ENCODE measurements at regions not wholly inside any gene's neighbourhood (a gene's known extent, or its start where the extent isn't known, plus 50 kb on each side); places are given as distances from the start of the nearest gene placed in this dataset.

DNA sequence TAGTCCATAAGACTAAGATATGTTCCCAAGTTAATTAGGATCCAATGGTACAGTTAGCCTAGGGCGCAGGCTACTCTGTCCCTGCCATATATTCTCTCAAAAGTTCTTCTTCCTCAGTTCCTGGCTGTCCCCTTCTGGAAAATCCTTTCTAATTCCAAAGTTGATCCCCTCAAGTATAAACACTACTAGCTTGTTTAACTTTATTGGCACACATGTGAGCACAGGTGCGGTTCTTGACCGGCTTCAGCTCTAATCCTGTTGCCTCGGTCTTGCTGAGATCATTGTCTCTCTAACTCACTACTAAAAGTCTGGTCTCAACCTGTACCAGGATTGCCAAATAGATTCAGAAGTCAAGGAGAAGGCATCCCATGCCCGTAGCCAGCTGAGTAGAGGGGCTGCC is 89.0 kb downstream of the SEMA4F start:
- Histone ChIP-seq H3K4me3 (ENCODE audit: low read depth in 1 of 5, low read length in 5 of 5) (no peak overlapping the region), H3K27ac (ENCODE audit: low read depth, low read length) (no peak overlapping the region), H3K4me1 (ENCODE audit: control insufficient read depth in 5 of 5, insufficient read depth in 5 of 5, low read length in 5 of 5) (peaks cover 0 to 20% (median 10%) of the 10 kb centered on the region in 5 donors), H3K9me3 (ENCODE audit: control insufficient read depth in 5 of 5, low read length in 5 of 5) (no peaks in the 10 kb centered on the region), H3K27me3 (ENCODE audit: control insufficient read depth in 5 of 5, insufficient read depth in 4 of 5, low read length in 5 of 5) (no peaks in the 10 kb centered on the region), H3K9ac (ENCODE audit: low read length in 5 of 5) (no peak overlapping the region), H3K36me3 (ENCODE audit: control insufficient read depth in 5 of 5, insufficient read depth in 5 of 5, low read length in 5 of 5) (no peaks in the 10 kb centered on the region)

DNA sequence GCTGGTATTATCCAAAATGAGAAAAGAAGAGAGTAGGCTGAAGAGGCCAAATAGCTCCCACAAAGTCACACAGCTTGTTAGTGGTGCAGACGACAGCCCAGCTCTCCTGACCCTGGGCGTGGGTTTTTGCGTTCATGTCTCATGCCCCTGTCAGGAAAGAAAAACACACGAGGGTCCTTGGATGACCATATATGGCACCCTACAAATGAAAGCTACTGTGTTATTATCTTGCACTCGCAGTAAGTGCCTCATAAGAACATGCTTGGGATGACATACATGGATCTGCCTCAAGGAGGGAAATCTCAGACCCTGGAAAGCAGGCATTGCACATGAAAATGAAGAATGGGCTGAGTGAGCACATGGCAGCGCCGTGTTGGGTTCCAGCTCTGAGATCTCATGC is 89.7 kb downstream of the SEMA4F start:
- Histone ChIP-seq H3K9me3 (ENCODE audit: control insufficient read depth in 5 of 5, low read length in 5 of 5) (no peaks in the 10 kb centered on the region), H3K4me3 (ENCODE audit: low read depth in 1 of 5, low read length in 5 of 5) (no peak overlapping the region), H3K36me3 (ENCODE audit: control insufficient read depth in 5 of 5, insufficient read depth in 5 of 5, low read length in 5 of 5) (no peaks in the 10 kb centered on the region), H3K9ac (ENCODE audit: low read length in 5 of 5) (no peak overlapping the region), H3K27ac (ENCODE audit: low read depth, low read length) (no peak overlapping the region), H3K27me3 (ENCODE audit: control insufficient read depth in 5 of 5, insufficient read depth in 4 of 5, low read length in 5 of 5) (no peaks in the 10 kb centered on the region), H3K4me1 (ENCODE audit: control insufficient read depth in 5 of 5, insufficient read depth in 5 of 5, low read length in 5 of 5) (peaks cover 0 to 20% (median 10%) of the 10 kb centered on the region in 5 donors)

DNA sequence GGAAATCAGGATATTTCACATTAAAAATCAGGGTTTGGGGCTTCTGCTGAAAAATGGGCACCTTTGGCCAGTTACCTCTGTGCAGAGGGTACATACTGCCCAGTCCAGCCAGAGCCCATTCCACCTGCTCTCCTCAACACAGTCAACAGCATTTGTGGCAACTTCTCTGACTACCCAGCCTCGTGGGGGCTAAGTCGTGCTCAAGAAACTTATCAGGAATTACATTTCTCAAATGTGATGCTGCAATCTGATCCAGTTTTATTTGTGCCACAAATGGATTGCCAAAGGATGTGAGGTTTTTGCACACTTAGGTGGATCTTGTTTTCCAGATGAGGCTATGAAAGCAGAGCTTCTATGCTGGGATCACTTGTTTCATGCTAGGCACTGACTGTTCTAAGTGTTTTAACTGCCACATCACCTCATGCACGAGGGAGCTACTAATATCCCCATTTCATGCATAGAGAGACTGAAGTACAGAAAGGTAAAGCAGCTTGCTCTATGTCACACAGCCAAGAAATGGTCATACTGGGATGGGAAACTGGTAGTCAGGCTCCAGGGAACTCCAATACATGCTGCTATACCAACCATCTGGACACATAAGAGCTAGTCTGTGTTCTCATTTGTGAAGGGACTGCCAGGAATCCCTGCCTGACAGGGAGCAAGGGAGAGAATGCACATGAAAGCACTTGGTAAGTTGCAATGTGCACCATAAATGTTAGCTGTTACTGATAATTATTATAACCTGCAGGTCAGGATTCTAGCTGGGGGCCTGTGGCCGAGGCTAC is 89.0 kb upstream of the HK2 start:
- H3K9me3 ChIP-seq (ENCODE audit: control insufficient read depth in 5 of 5, low read length in 5 of 5), result no peaks in the 10 kb centered on the region
- no peak overlapping the region for H3K9ac ChIP-seq (ENCODE audit: low read length in 5 of 5)
- no peaks in the 10 kb centered on the region for H3K27me3 ChIP-seq (ENCODE audit: control insufficient read depth in 5 of 5, insufficient read depth in 4 of 5, low read length in 5 of 5)
- no peaks in the 10 kb centered on the region for H3K36me3 ChIP-seq (ENCODE audit: control insufficient read depth in 5 of 5, insufficient read depth in 5 of 5, low read length in 5 of 5)
- H3K4me1 ChIP-seq (ENCODE audit: control insufficient read depth in 5 of 5, insufficient read depth in 5 of 5, low read length in 5 of 5), result peaks cover 0 to 19% (median 10%) of the 10 kb centered on the region in 5 donors
- no peak overlapping the region for H3K27ac ChIP-seq (ENCODE audit: low read depth, low read length)
- no peak overlapping the region for H3K4me3 ChIP-seq (ENCODE audit: low read depth in 1 of 5, low read length in 5 of 5)

DNA sequence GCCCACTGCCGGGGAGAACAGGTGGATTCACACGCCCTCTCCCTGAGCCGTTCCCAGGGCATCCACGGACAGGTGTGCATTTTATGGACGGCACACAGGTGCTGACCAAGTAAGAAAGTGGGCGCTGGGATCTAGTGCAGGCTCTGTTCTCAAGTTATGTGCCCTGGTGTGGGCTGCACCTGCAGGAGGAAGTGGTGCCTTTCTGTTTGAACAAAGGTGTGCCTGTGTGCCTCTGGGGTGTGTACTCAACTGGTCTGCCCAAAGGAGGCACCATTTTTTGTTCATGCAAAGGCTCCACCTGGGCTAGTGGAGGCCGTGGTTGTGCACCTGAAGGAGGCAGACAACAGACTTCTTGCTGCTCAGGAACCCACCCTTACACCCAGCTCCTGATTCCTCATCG is 88.2 kb upstream of the HK2 start:
- Histone ChIP-seq H3K27ac (ENCODE audit: low read depth, low read length) (no peak overlapping the region), H3K36me3 (ENCODE audit: control insufficient read depth in 5 of 5, insufficient read depth in 5 of 5, low read length in 5 of 5) (no peaks in the 10 kb centered on the region), H3K4me1 (ENCODE audit: control insufficient read depth in 5 of 5, insufficient read depth in 5 of 5, low read length in 5 of 5) (peaks cover 0 to 12% (median 10%) of the 10 kb centered on the region in 5 donors), H3K27me3 (ENCODE audit: control insufficient read depth in 5 of 5, insufficient read depth in 4 of 5, low read length in 5 of 5) (no peaks in the 10 kb centered on the region), H3K9me3 (ENCODE audit: control insufficient read depth in 5 of 5, low read length in 5 of 5) (no peaks in the 10 kb centered on the region), H3K9ac (ENCODE audit: low read length in 5 of 5) (no peak overlapping the region), H3K4me3 (ENCODE audit: low read depth in 1 of 5, low read length in 5 of 5) (no peak overlapping the region)

DNA sequence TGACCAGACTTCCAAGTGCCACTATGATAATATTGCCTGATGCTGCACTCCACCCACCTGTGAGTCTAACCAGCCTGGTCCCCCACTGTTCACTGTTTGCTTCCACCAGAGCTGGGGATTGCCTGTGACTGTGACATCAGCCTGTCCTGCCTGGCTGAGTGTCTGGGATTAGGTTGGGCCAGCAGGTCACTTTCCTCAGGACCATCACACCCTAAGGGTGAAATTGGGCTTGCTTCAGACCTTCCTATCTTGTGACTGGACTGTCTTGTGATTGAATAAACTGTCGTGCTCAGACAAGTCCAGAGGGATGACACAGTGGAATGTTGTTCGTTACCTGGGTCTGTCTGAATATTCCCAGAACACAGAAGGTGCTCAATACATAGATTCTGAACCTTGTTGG is 87.4 kb upstream of the HK2 start:
- H3K36me3 ChIP-seq (ENCODE audit: control insufficient read depth in 5 of 5, insufficient read depth in 5 of 5, low read length in 5 of 5), result no peaks in the 10 kb centered on the region
- H3K27ac ChIP-seq (ENCODE audit: low read depth, low read length), result no peak overlapping the region
- H3K4me3 ChIP-seq (ENCODE audit: low read depth in 1 of 5, low read length in 5 of 5), result no peak overlapping the region
- H3K9ac ChIP-seq (ENCODE audit: low read length in 5 of 5), result no peak overlapping the region
- peaks cover 0 to 5% (median 4%) of the 10 kb centered on the region in 5 donors for H3K4me1 ChIP-seq (ENCODE audit: control insufficient read depth in 5 of 5, insufficient read depth in 5 of 5, low read length in 5 of 5)
- no peaks in the 10 kb centered on the region for H3K9me3 ChIP-seq (ENCODE audit: control insufficient read depth in 5 of 5, low read length in 5 of 5)
- no peaks in the 10 kb centered on the region for H3K27me3 ChIP-seq (ENCODE audit: control insufficient read depth in 5 of 5, insufficient read depth in 4 of 5, low read length in 5 of 5)

DNA sequence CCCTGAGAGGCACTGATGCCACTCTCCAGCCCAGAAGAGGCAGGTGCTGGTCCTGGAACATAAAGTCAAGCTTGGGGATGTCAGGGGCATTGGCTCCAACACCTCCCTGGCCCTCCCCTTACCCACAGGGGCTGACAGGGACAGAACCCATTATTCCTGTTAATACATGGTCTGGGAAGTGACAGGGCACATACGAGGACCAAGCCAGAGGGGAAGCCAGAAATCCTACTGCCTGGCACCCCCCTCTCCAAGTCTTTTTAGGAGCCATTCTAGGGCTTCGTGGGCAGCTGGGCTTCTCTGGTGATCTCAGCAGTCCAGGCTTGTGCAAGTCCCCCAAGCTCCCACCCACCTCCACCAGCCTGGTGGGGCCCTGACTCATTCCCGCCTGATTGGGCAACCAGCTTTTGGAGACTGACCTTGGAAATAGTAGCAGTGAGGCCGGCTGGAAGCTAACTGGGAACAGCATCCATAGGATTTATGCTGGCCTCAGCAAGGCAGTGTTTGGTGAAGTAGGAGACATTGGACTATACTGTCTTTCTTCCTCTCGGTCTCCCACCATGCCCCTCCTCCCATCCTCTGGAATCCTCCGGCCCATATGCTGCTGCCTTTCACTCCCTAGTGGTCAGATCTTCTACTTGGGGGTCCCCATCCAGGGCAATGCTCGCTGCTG is 86.4 kb upstream of the HK2 start:
- no peak overlapping the region for H3K9ac ChIP-seq (ENCODE audit: low read length in 5 of 5)
- no peak overlapping the region for H3K4me3 ChIP-seq (ENCODE audit: low read depth in 1 of 5, low read length in 5 of 5)
- H3K27me3 ChIP-seq (ENCODE audit: control insufficient read depth in 5 of 5, insufficient read depth in 4 of 5, low read length in 5 of 5), result no peaks in the 10 kb centered on the region
- H3K4me1 ChIP-seq (ENCODE audit: control insufficient read depth in 5 of 5, insufficient read depth in 5 of 5, low read length in 5 of 5), result no peaks in the 10 kb centered on the region
- H3K9me3 ChIP-seq (ENCODE audit: control insufficient read depth in 5 of 5, low read length in 5 of 5), result no peaks in the 10 kb centered on the region
- no peaks in the 10 kb centered on the region for H3K36me3 ChIP-seq (ENCODE audit: control insufficient read depth in 5 of 5, insufficient read depth in 5 of 5, low read length in 5 of 5)
- no peak overlapping the region for H3K27ac ChIP-seq (ENCODE audit: low read depth, low read length)

DNA sequence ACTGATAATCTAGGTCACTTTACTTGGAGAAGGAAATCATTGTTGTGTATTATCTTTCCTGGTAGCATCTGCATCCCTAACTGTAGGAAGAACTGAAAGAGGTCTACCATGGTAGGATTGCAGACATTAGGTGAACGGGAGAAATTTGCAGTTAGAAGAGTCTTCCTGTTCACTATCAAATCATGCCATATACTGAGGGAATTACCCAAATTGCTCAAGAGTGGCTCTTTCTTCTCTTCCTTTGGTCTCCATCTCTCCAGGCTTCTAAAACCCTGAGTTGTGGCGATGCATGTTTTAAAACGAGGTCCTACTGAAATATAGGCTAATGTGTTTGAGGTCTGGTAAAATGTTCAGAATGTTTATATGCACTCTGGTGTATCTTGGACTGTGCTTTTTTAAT is 85.3 kb upstream of the HK2 start:
- H3K36me3 ChIP-seq (ENCODE audit: control insufficient read depth in 5 of 5, insufficient read depth in 5 of 5, low read length in 5 of 5), result no peaks in the 10 kb centered on the region
- no peak overlapping the region for H3K27ac ChIP-seq (ENCODE audit: low read depth, low read length)
- no peaks in the 10 kb centered on the region for H3K27me3 ChIP-seq (ENCODE audit: control insufficient read depth in 5 of 5, insufficient read depth in 4 of 5, low read length in 5 of 5)
- no peak overlapping the region for H3K9ac ChIP-seq (ENCODE audit: low read length in 5 of 5)
- H3K4me3 ChIP-seq (ENCODE audit: low read depth in 1 of 5, low read length in 5 of 5), result no peak overlapping the region
- H3K4me1 ChIP-seq (ENCODE audit: control insufficient read depth in 5 of 5, insufficient read depth in 5 of 5, low read length in 5 of 5), result no peaks in the 10 kb centered on the region
- H3K9me3 ChIP-seq (ENCODE audit: control insufficient read depth in 5 of 5, low read length in 5 of 5), result no peaks in the 10 kb centered on the region

DNA sequence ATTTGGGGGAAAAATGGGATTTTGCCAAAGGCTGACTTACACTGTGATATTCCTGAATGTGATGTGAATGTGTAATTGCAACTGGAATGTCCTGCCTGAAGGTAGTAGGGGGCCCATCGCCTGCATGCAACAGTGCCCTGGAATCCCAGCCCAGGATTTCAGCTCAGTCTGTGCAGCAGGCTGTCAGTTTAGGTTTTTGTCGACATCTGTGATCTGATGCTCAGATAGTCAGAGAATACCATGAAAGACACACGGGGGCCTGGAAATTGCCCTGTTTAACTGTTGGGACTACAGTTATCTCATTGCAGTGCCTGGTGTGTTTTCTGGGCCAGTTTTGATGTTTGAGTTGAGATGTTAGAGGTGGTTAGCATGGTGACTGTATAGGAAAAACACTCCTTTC is 84.5 kb upstream of the HK2 start:
- H3K4me3 ChIP-seq (ENCODE audit: low read depth in 1 of 5, low read length in 5 of 5), result no peak overlapping the region
- no peaks in the 10 kb centered on the region for H3K9me3 ChIP-seq (ENCODE audit: control insufficient read depth in 5 of 5, low read length in 5 of 5)
- no peaks in the 10 kb centered on the region for H3K36me3 ChIP-seq (ENCODE audit: control insufficient read depth in 5 of 5, insufficient read depth in 5 of 5, low read length in 5 of 5)
- no peak overlapping the region for H3K9ac ChIP-seq (ENCODE audit: low read length in 5 of 5)
- H3K27ac ChIP-seq (ENCODE audit: low read depth, low read length), result no peak overlapping the region
- no peaks in the 10 kb centered on the region for H3K27me3 ChIP-seq (ENCODE audit: control insufficient read depth in 5 of 5, insufficient read depth in 4 of 5, low read length in 5 of 5)
- H3K4me1 ChIP-seq (ENCODE audit: control insufficient read depth in 5 of 5, insufficient read depth in 5 of 5, low read length in 5 of 5), result no peaks in the 10 kb centered on the region

DNA sequence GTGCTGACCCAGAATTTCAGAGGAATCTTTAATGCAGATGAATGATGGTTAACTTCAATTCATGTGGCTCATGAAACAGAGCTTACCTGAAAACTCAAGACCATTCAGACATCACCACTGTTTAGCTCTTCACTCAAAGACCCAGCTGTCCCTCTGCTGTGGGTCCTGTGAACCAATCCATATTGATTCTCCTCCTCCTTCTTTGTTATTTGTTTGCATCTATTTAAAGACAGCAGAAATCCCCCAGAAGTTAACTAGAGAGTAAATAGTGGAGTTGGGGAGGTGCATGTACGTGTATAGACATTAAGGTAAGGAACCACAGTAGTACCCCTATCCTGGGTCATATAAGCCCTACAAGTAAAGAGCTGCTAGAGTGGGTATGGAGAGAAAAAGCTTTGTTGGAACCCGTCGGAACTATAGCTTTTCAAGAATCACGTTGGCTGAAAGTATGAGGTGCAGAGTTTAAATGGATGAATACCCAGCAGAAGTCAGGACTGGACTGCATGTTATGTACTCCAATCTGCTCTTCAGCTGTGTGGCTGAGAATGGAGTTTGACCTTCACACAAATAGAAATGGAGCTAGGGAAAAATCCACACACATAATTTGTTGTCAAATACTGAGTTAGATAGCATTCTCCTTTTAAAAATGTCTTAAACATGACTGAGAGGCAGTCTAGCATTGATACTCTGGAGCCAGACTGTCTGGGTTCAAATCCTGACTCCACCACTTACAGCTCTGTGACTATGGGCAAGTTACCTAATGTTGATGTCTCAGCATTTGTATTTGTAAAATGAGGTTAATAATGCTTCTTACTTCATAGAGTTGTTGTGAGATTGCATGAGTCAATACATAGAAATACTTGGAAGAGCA is 81.7 kb upstream of the HK2 start:
- Histone ChIP-seq H3K27ac (ENCODE audit: low read depth, low read length) (no peak overlapping the region), H3K27me3 (ENCODE audit: control insufficient read depth in 5 of 5, insufficient read depth in 4 of 5, low read length in 5 of 5) (no peaks in the 10 kb centered on the region), H3K36me3 (ENCODE audit: control insufficient read depth in 5 of 5, insufficient read depth in 5 of 5, low read length in 5 of 5) (peaks cover 0 to 4% (median 0%) of the 10 kb centered on the region in 5 donors), H3K4me1 (ENCODE audit: control insufficient read depth in 5 of 5, insufficient read depth in 5 of 5, low read length in 5 of 5) (no peaks in the 10 kb centered on the region), H3K4me3 (ENCODE audit: low read depth in 1 of 5, low read length in 5 of 5) (no peak overlapping the region), H3K9ac (ENCODE audit: low read length in 5 of 5) (no peak overlapping the region), H3K9me3 (ENCODE audit: control insufficient read depth in 5 of 5, low read length in 5 of 5) (peaks cover 3 to 14% (median 10%) of the 10 kb centered on the region in 5 donors)

DNA sequence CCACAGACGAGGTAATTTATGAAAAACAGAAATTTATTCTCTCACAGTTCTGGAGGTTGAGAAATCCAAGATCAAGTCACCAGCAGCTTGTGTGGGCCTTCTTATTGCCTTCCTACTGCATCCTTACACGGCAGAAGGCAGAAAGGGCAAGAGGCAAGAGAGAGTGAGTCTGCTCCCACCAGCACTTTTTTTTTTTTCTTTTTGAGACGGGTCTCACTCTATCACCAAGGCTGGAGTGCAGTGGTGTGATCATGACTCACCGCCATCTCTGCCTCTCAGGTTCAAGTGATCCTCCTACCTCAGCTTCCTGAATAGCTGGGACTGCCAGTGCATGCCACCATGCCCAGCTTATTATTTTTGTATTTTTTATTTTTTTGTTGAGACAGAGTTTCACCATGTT is 78.5 kb upstream of the HK2 start:
- Histone ChIP-seq H3K4me3 (ENCODE audit: low read depth in 1 of 5, low read length in 5 of 5) (no peak overlapping the region), H3K27ac (ENCODE audit: low read depth, low read length) (no peak overlapping the region), H3K27me3 (ENCODE audit: control insufficient read depth in 5 of 5, insufficient read depth in 4 of 5, low read length in 5 of 5) (no peaks in the 10 kb centered on the region), H3K9ac (ENCODE audit: low read length in 5 of 5) (no peak overlapping the region), H3K36me3 (ENCODE audit: control insufficient read depth in 5 of 5, insufficient read depth in 5 of 5, low read length in 5 of 5) (peaks cover 0 to 4% (median 0%) of the 10 kb centered on the region in 5 donors), H3K9me3 (ENCODE audit: control insufficient read depth in 5 of 5, low read length in 5 of 5) (peaks cover 3 to 14% (median 10%) of the 10 kb centered on the region in 5 donors), H3K4me1 (ENCODE audit: control insufficient read depth in 5 of 5, insufficient read depth in 5 of 5, low read length in 5 of 5) (peaks cover 0 to 2% (median 0%) of the 10 kb centered on the region in 5 donors)

All from subcutaneous abdominal adipose tissue (tissue), 5 donors.